VCaP (cell line): ENCODE measurements at regions not wholly inside any gene's neighbourhood (a gene's known extent, or its start where the extent isn't known, plus 50 kb on each side); places are given as distances from the start of the nearest gene placed in this dataset.
A peak's percentile ranks its signal among the peaks of the same experiment; 100 is the strongest.

ENCODE experiments used
- H3K27ac ChIP-seq: fragments of 450-650 bp; 2 replicates; pipeline ENCODE4 v1.5.1; 2017
- TF ChIP-seq, protein P1 (sequence below): fragments of 450-650 bp; conservative IDR thresholded peaks from 2 replicates; pipeline ENCODE4 v1.5.1; 2017; ENCODE audit warnings: mild to moderate bottlenecking, moderate library complexity

GRCh38 chr9:1373445-1373844 lies 323.3 kb downstream of the DMRT2 start:
- TF ChIP-seq, protein P1, sequence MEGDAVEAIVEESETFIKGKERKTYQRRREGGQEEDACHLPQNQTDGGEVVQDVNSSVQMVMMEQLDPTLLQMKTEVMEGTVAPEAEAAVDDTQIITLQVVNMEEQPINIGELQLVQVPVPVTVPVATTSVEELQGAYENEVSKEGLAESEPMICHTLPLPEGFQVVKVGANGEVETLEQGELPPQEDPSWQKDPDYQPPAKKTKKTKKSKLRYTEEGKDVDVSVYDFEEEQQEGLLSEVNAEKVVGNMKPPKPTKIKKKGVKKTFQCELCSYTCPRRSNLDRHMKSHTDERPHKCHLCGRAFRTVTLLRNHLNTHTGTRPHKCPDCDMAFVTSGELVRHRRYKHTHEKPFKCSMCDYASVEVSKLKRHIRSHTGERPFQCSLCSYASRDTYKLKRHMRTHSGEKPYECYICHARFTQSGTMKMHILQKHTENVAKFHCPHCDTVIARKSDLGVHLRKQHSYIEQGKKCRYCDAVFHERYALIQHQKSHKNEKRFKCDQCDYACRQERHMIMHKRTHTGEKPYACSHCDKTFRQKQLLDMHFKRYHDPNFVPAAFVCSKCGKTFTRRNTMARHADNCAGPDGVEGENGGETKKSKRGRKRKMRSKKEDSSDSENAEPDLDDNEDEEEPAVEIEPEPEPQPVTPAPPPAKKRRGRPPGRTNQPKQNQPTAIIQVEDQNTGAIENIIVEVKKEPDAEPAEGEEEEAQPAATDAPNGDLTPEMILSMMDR, result no peak
- H3K27ac ChIP-seq, result no peak overlapping the region

DNA sequence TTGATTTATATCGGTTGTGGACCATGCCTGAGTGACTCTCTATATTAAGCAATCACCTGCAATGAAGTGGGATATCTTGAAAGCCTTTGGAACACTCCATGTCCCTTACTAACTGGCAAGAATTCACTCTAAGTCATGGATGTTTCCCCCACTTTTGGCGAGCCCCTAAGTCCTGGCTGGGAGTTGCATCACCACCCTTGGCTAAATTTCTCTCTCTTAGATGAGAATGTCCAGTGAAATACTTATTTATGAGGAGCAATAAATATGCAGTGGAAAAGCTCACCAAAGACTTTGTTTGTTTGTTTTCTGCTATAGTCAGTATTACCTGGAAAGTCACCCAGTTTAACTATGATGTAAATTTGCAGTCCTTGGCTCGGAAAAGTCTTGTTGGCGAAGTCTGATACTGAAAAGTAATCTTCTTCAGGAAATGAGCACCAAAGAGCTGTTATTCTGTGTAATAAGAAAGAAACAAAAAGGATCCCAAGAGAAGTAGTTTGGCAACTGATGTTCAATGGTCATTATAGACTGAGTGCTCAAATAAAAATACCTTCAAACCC lies 333.8 kb downstream of the DMRT2 start:
- TF ChIP-seq, protein P1, result no peak
- peak overlapping the region; percentile 11 for H3K27ac ChIP-seq

DNA sequence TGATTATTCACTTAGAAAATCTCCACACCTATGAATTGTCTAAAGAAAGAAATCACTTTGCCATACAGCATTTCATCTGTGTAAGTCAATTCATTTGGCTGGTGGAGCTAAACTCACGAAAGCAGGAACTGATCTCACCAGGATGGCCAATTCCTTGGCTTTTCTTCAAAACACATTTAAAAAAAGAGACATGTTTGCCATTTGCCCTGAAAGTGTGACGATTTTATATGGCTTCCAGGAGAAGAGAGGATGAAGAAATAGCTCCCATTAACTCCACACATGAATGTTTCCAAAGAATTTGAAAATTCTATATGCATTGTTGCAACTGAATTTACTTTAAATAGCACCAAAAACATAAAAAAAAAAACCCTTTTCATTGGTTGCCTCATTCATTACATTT lies 334.7 kb downstream of the DMRT2 start:
- TF ChIP-seq, protein P1, result no peak
- no peak overlapping the region for H3K27ac ChIP-seq

DNA sequence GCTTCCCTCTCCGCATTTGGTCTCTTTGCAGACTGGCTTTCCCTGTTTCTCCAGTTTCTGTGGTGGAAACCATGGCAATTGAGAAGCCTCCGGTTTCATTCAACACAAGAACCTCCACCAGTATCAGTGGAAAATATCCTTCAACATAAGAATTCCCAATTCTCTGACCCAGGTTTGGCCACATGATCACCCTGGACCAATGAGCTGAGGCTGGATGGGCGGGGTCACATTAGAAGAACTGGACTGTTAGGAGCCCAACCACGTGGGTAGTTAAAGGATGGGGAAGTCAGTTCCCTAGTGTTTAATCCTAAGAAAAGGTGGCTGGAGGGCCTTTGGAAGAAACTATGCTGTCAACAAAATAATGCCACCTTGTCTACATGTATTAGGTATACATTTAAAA lies 336.3 kb downstream of the DMRT2 start:
- TF ChIP-seq, protein P1, result no peak
- H3K27ac ChIP-seq, result no peak overlapping the region

- no peak overlapping the region for H3K27ac ChIP-seq
- TF ChIP-seq, protein P1, result no peak
Measured at GRCh38 chr9:1388216-1388615, 338.1 kb downstream of the DMRT2 start.

DNA sequence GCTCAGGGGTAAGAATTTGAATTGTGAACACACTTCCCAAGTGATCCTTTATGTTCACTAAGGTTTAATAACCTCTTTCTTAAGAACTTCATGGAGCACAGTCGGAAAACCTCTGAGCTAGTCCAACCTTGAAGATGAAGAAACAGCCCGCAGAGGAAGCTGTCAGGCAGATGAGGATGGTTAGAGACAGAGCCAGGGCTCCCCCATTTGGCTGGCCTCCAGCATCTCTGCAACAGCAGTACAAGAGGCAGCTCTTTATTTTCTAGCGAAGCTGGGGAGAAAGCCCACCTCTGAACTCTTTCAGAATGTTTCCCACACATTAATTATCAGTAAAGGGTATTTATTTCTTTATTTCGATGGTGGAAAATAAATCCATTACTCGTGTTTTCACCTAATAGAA lies 350.8 kb downstream of the DMRT2 start:
- TF ChIP-seq, protein P1, result no peak
- no peak overlapping the region for H3K27ac ChIP-seq

- TF ChIP-seq, protein P1, result no peak
- no peak overlapping the region for H3K27ac ChIP-seq
Measured at GRCh38 chr9:1404940-1405339, 354.8 kb downstream of the DMRT2 start.
